HPDE6-E6E7 (cell line): ENCODE measurements at regions not wholly inside any gene's neighbourhood (a gene's known extent, or its start where the extent isn't known, plus 50 kb on each side); places are given as distances from the start of the nearest gene placed in this dataset.

ENCODE experiments used
- DNase-seq: peaks from one replicate; pipeline ENCODE4 v3.0.0; 2011; ENCODE audit warnings: missing footprints; ENCODE audit errors: extremely low spot score

GRCh38 chr7:46989247-46989646 lies 592.7 kb downstream of the TNS3 start:
- DNase-seq = no peak

- DNase-seq = no peak
Observed at GRCh38 chr7:46982928-46983327, 599.0 kb downstream of the TNS3 start.

GRCh38 chr7:46979439-46979838 lies 602.5 kb downstream of the TNS3 start:
- no peak for DNase-seq

- no peak for DNase-seq
Observed at GRCh38 chr7:46975493-46975892, 606.4 kb downstream of the TNS3 start.

- DNase-seq = peak; percentile 14
Observed at GRCh38 chr7:46972205-46972604, 609.7 kb downstream of the TNS3 start.

- no peak for DNase-seq
Observed at GRCh38 chr7:46970476-46970875, 611.4 kb downstream of the TNS3 start.

GRCh38 chr7:46970131-46970430 lies 611.8 kb downstream of the TNS3 start:
- no peak for DNase-seq

- DNase-seq = no peak
Observed at GRCh38 chr7:46969303-46970130, 612.4 kb downstream of the TNS3 start.

GRCh38 chr7:46968003-46968402 lies 613.9 kb downstream of the TNS3 start:
- DNase-seq = no peak

- no peak for DNase-seq
Observed at GRCh38 chr7:46963719-46964118, 618.2 kb downstream of the TNS3 start.

GRCh38 chr7:46960970-46961369 lies 620.9 kb downstream of the TNS3 start:
- no peak for DNase-seq

GRCh38 chr7:46957195-46957594 lies 624.7 kb downstream of the TNS3 start:
- no peak for DNase-seq

- DNase-seq = no peak
Observed at GRCh38 chr7:46955531-46955930, 626.4 kb downstream of the TNS3 start.

GRCh38 chr7:46954181-46954580 lies 627.7 kb downstream of the TNS3 start:
- no peak for DNase-seq

- DNase-seq = no peak
Observed at GRCh38 chr7:46953008-46953407, 628.9 kb downstream of the TNS3 start.

- no peak for DNase-seq
Observed at GRCh38 chr7:46949270-46949931, 632.5 kb downstream of the TNS3 start.

GRCh38 chr7:46948716-46949115 lies 633.2 kb downstream of the TNS3 start:
- no peak for DNase-seq

GRCh38 chr7:46945328-46945727 lies 636.6 kb downstream of the TNS3 start:
- DNase-seq = no peak

- no peak for DNase-seq
Observed at GRCh38 chr7:46943996-46944395, 637.9 kb downstream of the TNS3 start.

GRCh38 chr7:46942574-46942973 lies 639.3 kb downstream of the TNS3 start:
- no peak for DNase-seq

GRCh38 chr7:46940178-46940577 lies 641.7 kb downstream of the TNS3 start:
- DNase-seq = no peak

GRCh38 chr7:46939558-46939957 lies 642.4 kb downstream of the TNS3 start:
- no peak for DNase-seq

GRCh38 chr7:46939089-46939488 lies 642.8 kb downstream of the TNS3 start:
- DNase-seq = no peak

GRCh38 chr7:46937826-46938225 lies 644.1 kb downstream of the TNS3 start:
- no peak for DNase-seq
